Esophagus muscularis mucosa (tissue), 3 donors: ENCODE measurements at regions not wholly inside any gene's neighbourhood (a gene's known extent, or its start where the extent isn't known, plus 50 kb on each side); places are given as distances from the start of the nearest gene placed in this dataset.

ENCODE experiments used
- CTCF ChIP-seq, 3 experiments: fragments of 200-600 bp in 2 of 3; fragments of 450-650 bp in 1 of 3; sonication (generic) in 2 of 3; IDR thresholded peaks; one replicate each; pipeline ENCODE4 v1.5.1; 2017 to 2019; ENCODE audit warnings: antibody characterized with exemption in 3 of 3, mild to moderate bottlenecking in 2 of 3, moderate library complexity in 1 of 3
- POLR2A ChIP-seq: fragments of 450-650 bp; IDR thresholded peaks from one replicate; pipeline ENCODE4 v1.6.1; 2017; ENCODE audit warnings: antibody characterized with exemption, moderate library complexity, mild to moderate bottlenecking, low read depth
- POLR2AphosphoS5 ChIP-seq, 2 donors: sonication (generic); formaldehyde crosslinking; IDR thresholded peaks; one replicate each; pipeline ENCODE4 v1.6.1; 2017; ENCODE audit warnings: antibody characterized with exemption in 2 of 2

- no peak for TF ChIP-seq CTCF (IDR thresholded peaks at IDR 0.05)
- TF ChIP-seq POLR2A, result no peak
- TF ChIP-seq POLR2AphosphoS5 (IDR thresholded peaks at IDR 0.05), result no peak
These were observed 1494.8 kb upstream of the DEFB115 start for GRCh38 chr20:29762620-29763019.
